MM.1S (cell line): ENCODE measurements at regions not wholly inside any gene's neighbourhood (a gene's known extent, or its start where the extent isn't known, plus 50 kb on each side); places are given as distances from the start of the nearest gene placed in this dataset.

Experiments
- DNase-seq: peaks from one replicate; pipeline ENCODE4 v3.0.0-alpha.2; 2015
- H2AFZ ChIP-seq: fragments of 300-600 bp; sonication (generic); 2 replicates; pipeline ENCODE4 v1.6.0; 2016; ENCODE audit warnings: antibody characterized with exemption, low read length
- H3F3A ChIP-seq: fragments of 300-600 bp; sonication (generic); 2 replicates; pipeline ENCODE4 v1.6.1; 2016; ENCODE audit warnings: mild to moderate bottlenecking, antibody characterized with exemption, low read length, moderate library complexity, mixed read lengths; ENCODE audit not compliant: insufficient read depth
- H3K27ac ChIP-seq: fragments of 300-600 bp; sonication (generic); 2 replicates; pipeline ENCODE4 v1.5.1; 2016; ENCODE audit warnings: mild to moderate bottlenecking, low read length
- H3K27me3 ChIP-seq: fragments of 300-600 bp; sonication (generic); replicated peaks from 2 replicates; pipeline ENCODE4 v1.6.0; 2016; ENCODE audit warnings: low read length; ENCODE audit not compliant: insufficient read depth
- H3K36me3 ChIP-seq: fragments of 300-600 bp; sonication (generic); replicated peaks from 2 replicates; pipeline ENCODE4 v1.6.1; 2016; ENCODE audit warnings: mild to moderate bottlenecking, low read length, mixed read lengths; ENCODE audit not compliant: insufficient read depth
- H3K4me1 ChIP-seq: fragments of 300-600 bp; sonication (generic); 2 replicates; pipeline ENCODE4 v1.6.1; 2016; ENCODE audit warnings: low read length, mixed read lengths
- H3K4me2 ChIP-seq: fragments of 300-600 bp; sonication (generic); 2 replicates; pipeline ENCODE4 v1.6.0; 2016; ENCODE audit warnings: low read depth, low read length
- H3K4me3 ChIP-seq: fragments of 300-600 bp; sonication (generic); 2 replicates; pipeline ENCODE4 v1.5.1; 2016; ENCODE audit warnings: low read length, mixed read lengths
- H3K79me2 ChIP-seq: fragments of 300-600 bp; sonication (generic); 2 replicates; pipeline ENCODE4 v1.6.1; 2016; ENCODE audit warnings: mixed run types, low read length, mixed read lengths
- H3K9ac ChIP-seq: fragments of 300-600 bp; sonication (generic); 2 replicates; pipeline ENCODE4 v1.6.1; 2016; ENCODE audit warnings: low read length, mixed read lengths
- H3K9me2 ChIP-seq: fragments of 300-600 bp; sonication (generic); replicated peaks from 2 replicates; pipeline ENCODE4 v1.6.1; 2016; ENCODE audit warnings: mild to moderate bottlenecking, low read length, mixed read lengths; ENCODE audit not compliant: insufficient read depth
- H3K9me3 ChIP-seq: fragments of 300-600 bp; sonication (generic); replicated peaks from 2 replicates; pipeline ENCODE4 v1.6.1; 2016; ENCODE audit warnings: mild to moderate bottlenecking, low read length, mixed read lengths; ENCODE audit not compliant: insufficient read depth
- H4K20me1 ChIP-seq: fragments of 300-600 bp; sonication (generic); 2 replicates; pipeline ENCODE4 v1.6.1; 2016; ENCODE audit warnings: mild to moderate bottlenecking, low read length, moderate library complexity, mixed read lengths; ENCODE audit not compliant: insufficient read depth
- CTCF ChIP-seq: fragments of 300-600 bp; sonication (generic); IDR thresholded peaks from 2 replicates; pipeline ENCODE4 v1.5.1; 2016; ENCODE audit warnings: antibody characterized with exemption, low read length, mixed read lengths
- EZH2 ChIP-seq: fragments of 300-600 bp; sonication (generic); optimal IDR thresholded peaks from 2 replicates; pipeline ENCODE3; 2017; ENCODE audit warnings: low read depth, mild to moderate bottlenecking, antibody characterized with exemption, low read length, mixed read lengths
- EZH2phosphoT487 ChIP-seq: fragments of 300-600 bp; sonication (generic); IDR thresholded peaks from 2 replicates; pipeline ENCODE4 v1.6.1; 2018; ENCODE audit warnings: antibody characterized with exemption, low read length

GRCh38 chr20:22740829-22741228 lies 156.5 kb upstream of the FOXA2 start:
- H3K27me3 ChIP-seq = no peaks in the 10 kb centered on the region
- H3F3A ChIP-seq = no peaks in the 10 kb centered on the region
- H3K9ac ChIP-seq = no peak overlapping the region
- no peaks in the 10 kb centered on the region for H3K36me3 ChIP-seq
- H3K79me2 ChIP-seq = no peaks in the 10 kb centered on the region
- H3K9me2 ChIP-seq = no peaks in the 10 kb centered on the region
- no peak for TF ChIP-seq EZH2phosphoT487
- no peak for TF ChIP-seq EZH2
- TF ChIP-seq CTCF = no peak
- H2AFZ ChIP-seq = no peak overlapping the region
- no peak overlapping the region for H3K4me3 ChIP-seq
- DNase-seq = no peak
- H3K4me2 ChIP-seq = no peak overlapping the region
- H3K27ac ChIP-seq = no peak overlapping the region
- no peaks in the 10 kb centered on the region for H3K4me1 ChIP-seq
- no peaks in the 10 kb centered on the region for H3K9me3 ChIP-seq
- H4K20me1 ChIP-seq = no peaks in the 10 kb centered on the region

GRCh38 chr20:22744341-22745193 lies 160.2 kb upstream of the FOXA2 start:
- no peak overlapping the region for H3K4me3 ChIP-seq
- H3K27ac ChIP-seq = no peak overlapping the region
- no peaks in the 10 kb centered on the region for H3K36me3 ChIP-seq
- no peak for TF ChIP-seq EZH2phosphoT487
- TF ChIP-seq EZH2 = no peak
- no peak for TF ChIP-seq CTCF
- no peaks in the 10 kb centered on the region for H3K9me3 ChIP-seq
- no peak overlapping the region for H2AFZ ChIP-seq
- H3K9ac ChIP-seq = no peak overlapping the region
- H3F3A ChIP-seq = no peaks in the 10 kb centered on the region
- no peaks in the 10 kb centered on the region for H3K9me2 ChIP-seq
- no peak overlapping the region for H3K4me2 ChIP-seq
- DNase-seq = no peak
- H3K4me1 ChIP-seq = no peaks in the 10 kb centered on the region
- no peaks in the 10 kb centered on the region for H3K27me3 ChIP-seq
- no peaks in the 10 kb centered on the region for H3K79me2 ChIP-seq
- no peaks in the 10 kb centered on the region for H4K20me1 ChIP-seq

GRCh38 chr20:22745194-22745500 lies 160.8 kb upstream of the FOXA2 start:
- DNase-seq = no peak
- Histone ChIP-seq H3K4me3 (no peak overlapping the region), H3K9me2 (no peaks in the 10 kb centered on the region), H3F3A (no peaks in the 10 kb centered on the region), H3K36me3 (no peaks in the 10 kb centered on the region), H3K4me1 (no peaks in the 10 kb centered on the region), H4K20me1 (no peaks in the 10 kb centered on the region), H3K9ac (no peak overlapping the region), H3K27me3 (no peaks in the 10 kb centered on the region), H3K9me3 (no peaks in the 10 kb centered on the region), H2AFZ (no peak overlapping the region), H3K79me2 (no peaks in the 10 kb centered on the region), H3K27ac (no peak overlapping the region), H3K4me2 (no peak overlapping the region)
- TF ChIP-seq CTCF = no peak
- no peak for TF ChIP-seq EZH2phosphoT487
- TF ChIP-seq EZH2 = no peak
